Upper lobe of right lung (tissue), 1 donor: ENCODE measurements at regions not wholly inside any gene's neighbourhood (a gene's known extent, or its start where the extent isn't known, plus 50 kb on each side); places are given as distances from the start of the nearest gene placed in this dataset.

ENCODE experiments used
- ATAC-seq: fragments of 200-7000 bp; cut with Tn5 transposase; one replicate; pipeline ENCODE4 v1.9.1; 2020; ENCODE audit warnings: mild to moderate bottlenecking, moderate library complexity
- DNase-seq: peaks from one replicate; pipeline ENCODE4 v3.0.0-alpha.2; 2020
- H3K27ac ChIP-seq: fragments of 200-600 bp; one replicate; pipeline ENCODE4 v1.8.0; 2022
- H3K27me3 ChIP-seq: fragments of 200-600 bp; one replicate; pipeline ENCODE4 v1.8.0; 2022; ENCODE audit warnings: mild to moderate bottlenecking
- H3K36me3 ChIP-seq: fragments of 200-600 bp; one replicate; pipeline ENCODE4 v1.8.0; 2022
- H3K4me1 ChIP-seq: fragments of 200-600 bp; one replicate; pipeline ENCODE4 v1.8.0; 2022
- H3K4me3 ChIP-seq: fragments of 200-600 bp; one replicate; pipeline ENCODE4 v1.8.0; 2022; ENCODE audit warnings: mild to moderate bottlenecking
- H3K9me3 ChIP-seq: fragments of 200-600 bp; one replicate; pipeline ENCODE4 v1.8.0; 2022
- CTCF ChIP-seq: fragments of 200-600 bp; IDR thresholded peaks from one replicate; pipeline ENCODE4 v1.8.0; 2022; ENCODE audit warnings: antibody characterized with exemption
- intact Hi-C: fragments of 100-400 bp; cut with DNase I; formaldehyde crosslinking; loops from one replicate; pipeline ENCODE4 v1.11.0; 2022
- donor health status: DM: no; HTN: yes; CAD: no; lungs with severe emphysema.

GRCh38 chr2:53535234-53535840 is 232.3 kb upstream of the CHAC2 start:
- H3K4me3 ChIP-seq = no peak overlapping the region
- DNase-seq (no peak), ATAC-seq (no peak)
- H3K27ac ChIP-seq = no peak overlapping the region
- no peaks in the 10 kb centered on the region for H3K27me3 ChIP-seq
- TF ChIP-seq CTCF = no peak
- intact Hi-C loops = no loop called here
- no peaks in the 10 kb centered on the region for H3K9me3 ChIP-seq
- no peaks in the 10 kb centered on the region for H3K36me3 ChIP-seq
- H3K4me1 ChIP-seq = no peaks in the 10 kb centered on the region

DNA sequence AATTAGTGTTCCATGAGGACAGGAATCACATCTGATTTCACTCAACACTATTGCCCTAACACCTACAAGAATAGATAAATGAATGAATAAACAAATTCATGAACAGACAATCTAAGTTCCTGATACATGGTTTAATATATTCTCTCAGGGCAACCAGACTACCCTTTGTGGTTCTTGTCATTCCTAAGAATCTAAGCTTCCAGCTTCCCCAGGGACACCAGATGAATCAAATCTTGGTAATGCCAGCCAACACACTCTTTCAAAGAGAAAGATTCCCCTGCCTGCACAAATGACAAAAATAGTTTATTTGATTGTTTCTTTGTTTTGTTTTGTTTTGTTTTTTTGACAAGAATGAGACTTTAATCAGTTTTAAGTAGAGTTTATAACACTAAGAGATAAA is 237.5 kb upstream of the CHAC2 start:
- intact Hi-C loops = no loop called here
- ATAC-seq (no peak), DNase-seq (no peak)
- no peaks in the 10 kb centered on the region for H3K27me3 ChIP-seq
- no peaks in the 10 kb centered on the region for H3K4me1 ChIP-seq
- H3K9me3 ChIP-seq = no peaks in the 10 kb centered on the region
- TF ChIP-seq CTCF = no peak
- no peak overlapping the region for H3K4me3 ChIP-seq
- no peaks in the 10 kb centered on the region for H3K36me3 ChIP-seq
- no peak overlapping the region for H3K27ac ChIP-seq

GRCh38 chr2:53527056-53527455 is 240.5 kb upstream of the CHAC2 start:
- no peaks in the 10 kb centered on the region for H3K36me3 ChIP-seq
- no peaks in the 10 kb centered on the region for H3K27me3 ChIP-seq
- H3K9me3 ChIP-seq = no peaks in the 10 kb centered on the region
- H3K4me1 ChIP-seq = no peaks in the 10 kb centered on the region
- no peak overlapping the region for H3K27ac ChIP-seq
- no peak for ATAC-seq
- intact Hi-C loops = no loop called here
- H3K4me3 ChIP-seq = no peak overlapping the region
- no peak for TF ChIP-seq CTCF
- no peak for DNase-seq

DNA sequence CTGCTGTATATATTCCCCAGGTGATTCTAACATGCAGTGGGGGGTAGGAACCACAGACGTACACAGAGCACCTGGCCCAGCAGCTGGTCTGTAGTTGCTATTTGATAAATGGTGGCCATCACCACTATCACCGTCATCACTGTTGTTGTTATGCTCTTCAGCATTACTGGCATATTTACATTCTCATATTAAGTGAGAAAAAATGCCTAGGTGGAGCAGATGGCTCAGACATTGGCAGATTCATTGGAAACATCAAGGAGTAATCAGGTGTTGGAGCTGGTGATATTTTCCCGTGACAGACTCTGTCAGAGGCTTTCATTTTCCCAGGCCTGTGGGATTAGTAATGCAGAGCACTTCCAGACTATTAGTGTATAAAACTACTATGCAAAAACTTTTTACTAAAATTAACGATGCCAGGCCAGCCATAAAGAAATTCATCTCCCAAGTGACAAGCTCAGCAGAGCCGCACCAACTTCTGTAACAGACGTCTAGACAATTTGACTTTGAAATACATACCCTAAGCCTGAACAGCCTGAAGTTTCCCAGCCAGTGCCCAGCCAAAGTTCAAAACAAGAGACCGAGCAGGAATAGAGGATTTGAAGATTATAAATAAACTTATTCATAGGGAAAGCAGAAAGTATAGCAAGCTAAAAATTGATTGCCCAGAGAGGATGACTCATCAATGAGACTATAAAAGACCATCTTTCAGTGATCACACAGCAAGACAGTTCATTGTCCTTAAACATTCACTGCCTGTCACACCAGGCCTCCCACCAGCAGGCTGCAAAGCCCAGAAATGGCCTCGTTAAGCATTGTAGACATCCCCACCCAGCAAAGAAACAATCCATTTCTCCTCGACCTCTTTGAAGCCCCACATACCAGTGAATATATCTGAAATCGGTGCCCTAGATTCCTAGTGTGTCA is 247.4 kb upstream of the CHAC2 start:
- intact Hi-C loops = no loop called here
- no peaks in the 10 kb centered on the region for H3K27me3 ChIP-seq

GRCh38 chr2:53517406-53517805 is 250.2 kb upstream of the CHAC2 start:
- intact Hi-C loops = no loop called here
- no peaks in the 10 kb centered on the region for H3K36me3 ChIP-seq
- TF ChIP-seq CTCF = no peak
- DNase-seq = no peak
- no peaks in the 10 kb centered on the region for H3K4me1 ChIP-seq
- ATAC-seq = no peak
- H3K27ac ChIP-seq = no peak overlapping the region
- no peak overlapping the region for H3K4me3 ChIP-seq
- H3K27me3 ChIP-seq = no peaks in the 10 kb centered on the region
- no peaks in the 10 kb centered on the region for H3K9me3 ChIP-seq

More for the DNA sequence above, 247.4 kb upstream of the CHAC2 start:
- Histone ChIP-seq H3K9me3 (no peaks in the 10 kb centered on the region), H3K36me3 (no peaks in the 10 kb centered on the region), H3K4me3 (no peak overlapping the region), H3K4me1 (no peaks in the 10 kb centered on the region), H3K27ac (no peak overlapping the region)
- no peak for ATAC-seq
- no peak for TF ChIP-seq CTCF
- DNase-seq = no peak
